ENCODE measurements at regions not wholly inside any gene's neighbourhood (a gene's known extent, or its start where the extent isn't known, plus 50 kb on each side); places are given as distances from the start of the nearest gene placed in this dataset.

DNA sequence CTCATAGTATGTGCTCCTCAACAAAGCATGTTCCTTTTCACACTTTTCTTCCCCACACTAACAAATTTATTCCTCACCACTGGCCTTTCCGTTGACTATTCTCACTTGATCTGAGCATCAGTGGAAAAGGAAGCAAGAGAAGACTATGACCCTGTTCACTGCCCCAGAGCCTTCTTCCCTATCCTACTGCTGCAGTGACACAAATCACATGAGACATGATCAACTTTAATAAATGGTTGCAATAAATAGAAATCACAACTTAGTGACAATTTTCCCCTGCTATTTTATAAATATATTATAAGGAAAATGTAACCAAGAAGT is 438.7 kb upstream of the SOX9 start:
- no peak for DNase-seq (ENCODE audit: low read depth in 4 of 4, low spot score in 2 of 4)

DNA sequence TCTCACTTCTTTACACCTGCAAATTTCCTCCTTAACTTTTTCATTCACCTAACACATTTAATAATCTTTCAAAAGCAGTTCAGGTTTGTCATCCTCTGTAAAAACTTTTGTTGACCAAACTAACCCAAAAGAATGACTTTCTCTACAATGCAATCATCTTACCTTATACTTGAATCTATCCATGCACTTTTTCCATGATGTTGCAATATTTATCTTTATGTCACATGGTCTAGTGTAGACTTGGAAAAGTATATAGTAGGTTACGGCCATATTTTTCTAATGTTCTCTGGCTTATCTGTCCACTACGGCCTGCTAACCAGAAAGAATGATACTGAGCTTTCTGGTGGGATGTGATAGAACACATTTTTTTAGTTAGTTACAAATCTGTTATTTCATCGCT is 431.0 kb upstream of the SOX9 start:
- DNase-seq (ENCODE audit: low read depth in 4 of 4, low spot score in 2 of 4), result no peak

DNA sequence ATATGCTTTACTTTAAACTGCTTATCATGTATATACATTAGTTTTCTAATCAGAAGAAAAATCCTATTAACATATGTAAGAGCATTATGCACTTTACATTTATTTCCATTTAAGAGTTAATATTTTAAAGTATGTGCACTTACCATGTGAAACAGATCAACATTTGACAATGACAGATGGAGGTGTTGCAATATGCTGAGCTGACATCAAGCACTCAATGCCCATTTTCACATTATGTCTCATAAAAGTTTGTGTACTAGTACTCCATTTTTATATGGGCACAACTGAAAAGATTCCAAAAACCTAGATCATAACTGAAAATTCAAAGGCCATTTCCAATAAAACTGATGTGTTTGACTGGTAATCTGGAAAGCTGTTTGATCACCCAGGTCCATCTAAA is 420.9 kb upstream of the SOX9 start:
- DNase-seq (ENCODE audit: low read depth in 4 of 4, low spot score in 2 of 4), result no peak

GRCh38 chr17:71703701-71704100 is 417.1 kb upstream of the SOX9 start:
- no peak for DNase-seq (ENCODE audit: low read depth in 4 of 4, low spot score in 2 of 4)

DNA sequence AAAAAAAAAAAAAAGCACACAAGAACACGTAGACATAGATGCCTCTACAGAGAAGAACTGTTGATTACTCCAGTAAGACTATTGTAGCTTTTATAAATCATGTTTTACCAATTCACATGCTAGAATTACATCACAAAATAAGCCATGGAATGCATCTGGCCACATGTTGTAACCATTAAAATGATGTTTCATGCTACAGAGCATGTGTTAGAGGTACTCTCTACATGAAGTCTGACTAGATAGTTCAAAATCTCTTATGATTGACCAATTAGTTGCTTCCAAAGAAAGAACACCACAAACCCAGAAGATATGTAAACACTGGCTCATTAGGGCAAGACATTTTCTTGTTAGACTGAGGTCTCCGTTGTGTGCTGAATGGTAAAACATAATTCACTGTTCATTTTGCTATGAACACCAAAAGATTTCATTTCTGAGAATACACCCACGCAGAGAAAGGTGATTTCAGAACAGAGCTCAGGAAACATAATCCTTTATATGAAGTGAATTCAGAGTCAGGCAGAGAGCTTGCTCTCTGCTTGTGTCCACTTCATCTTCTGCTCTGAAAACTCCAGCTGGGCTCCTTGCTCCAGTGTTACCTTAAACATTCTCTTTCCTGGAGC is 411.4 kb upstream of the SOX9 start:
- no peak for DNase-seq (ENCODE audit: low read depth in 4 of 4, low spot score in 2 of 4)

DNA sequence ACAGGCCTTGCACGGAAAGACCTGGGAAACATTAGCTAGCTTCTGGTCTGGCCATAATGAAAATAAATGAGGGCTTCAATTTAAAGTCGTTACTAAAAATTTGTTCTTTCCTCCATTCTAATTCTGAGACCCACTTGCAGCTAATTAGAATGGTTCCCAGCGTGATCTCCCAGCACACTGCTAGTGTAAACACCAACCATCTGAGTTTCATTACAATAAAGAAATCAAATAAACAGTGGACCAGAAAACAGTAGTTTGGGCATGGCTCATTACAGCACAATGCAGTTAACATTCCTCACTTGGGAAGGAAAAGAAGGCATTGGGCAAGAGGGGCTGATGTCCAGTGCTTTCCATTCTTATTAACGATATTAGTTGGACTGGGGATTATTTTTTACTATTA is 410.9 kb upstream of the SOX9 start:
- DNase-seq (ENCODE audit: low read depth in 4 of 4, low spot score in 2 of 4), result no peak

DNA sequence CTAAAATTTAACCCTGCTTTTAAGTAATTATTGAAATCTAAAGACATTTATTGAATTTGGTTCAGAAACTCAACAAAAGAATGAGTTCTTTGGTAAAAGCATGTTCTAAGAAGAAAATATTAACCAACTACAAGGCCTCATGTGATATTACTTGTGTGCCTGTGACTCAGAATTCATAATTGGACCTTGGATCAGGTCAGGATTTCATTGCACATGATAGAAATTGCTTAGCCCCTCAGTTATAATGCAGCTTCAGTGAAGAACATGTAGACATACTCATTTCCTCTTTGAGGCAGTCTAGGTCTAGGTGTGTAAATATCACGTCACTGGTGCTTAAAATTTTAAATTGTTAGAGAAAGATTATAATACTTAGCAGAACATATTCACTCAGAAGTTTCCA is 410.0 kb upstream of the SOX9 start:
- no peak for DNase-seq (ENCODE audit: low read depth in 4 of 4, low spot score in 2 of 4)

- DNase-seq (ENCODE audit: low read depth in 4 of 4, low spot score in 2 of 4), result no peak
Observed at GRCh38 chr17:71713846-71714245, 407.0 kb upstream of the SOX9 start.

GRCh38 chr17:71724339-71724738 is 396.5 kb upstream of the SOX9 start:
- DNase-seq (ENCODE audit: low read depth in 4 of 4, low spot score in 2 of 4), result no peak

DNA sequence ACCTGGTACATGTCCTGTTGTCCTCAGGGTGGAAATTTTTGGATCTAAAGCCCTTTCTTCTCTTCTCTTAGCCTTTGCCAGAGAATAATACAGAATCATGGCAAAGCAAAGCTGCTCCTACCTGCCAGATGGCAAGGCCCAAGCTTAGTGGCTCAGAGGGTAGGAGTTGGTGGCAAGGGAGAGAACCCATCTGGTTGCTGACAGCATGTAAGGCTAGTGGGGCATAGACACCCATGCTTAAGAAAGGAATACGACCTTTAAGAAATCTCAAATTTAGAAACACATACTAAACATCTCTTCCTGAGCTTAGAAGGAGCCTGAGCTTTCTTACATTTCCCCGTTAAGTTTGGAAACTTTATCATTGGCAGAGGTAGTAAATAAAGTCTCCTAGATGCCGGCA is 395.0 kb upstream of the SOX9 start:
- no peak for DNase-seq (ENCODE audit: low read depth in 4 of 4, low spot score in 2 of 4)

DNA sequence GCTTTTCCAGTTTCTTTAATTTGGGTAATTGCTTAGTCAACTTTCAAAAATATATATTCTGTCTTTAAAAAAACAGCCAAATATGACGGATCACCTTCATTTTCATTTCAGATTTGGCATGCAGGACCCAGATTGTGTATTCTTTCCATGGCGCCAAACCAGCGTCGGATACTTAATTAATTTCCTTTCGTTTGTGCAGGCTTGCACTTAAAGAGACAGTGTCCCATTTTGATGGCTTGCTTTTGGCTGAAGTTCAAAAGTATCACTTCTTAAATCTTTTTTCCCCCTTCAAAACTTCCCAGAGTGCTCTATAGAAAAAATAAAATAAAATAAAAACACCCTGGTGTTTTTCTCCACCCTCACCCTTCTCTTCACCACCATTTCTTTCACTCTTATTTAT is 394.5 kb upstream of the SOX9 start:
- DNase-seq (ENCODE audit: low read depth in 4 of 4, low spot score in 2 of 4), result no peak

GRCh38 chr17:71727292-71727691 is 393.5 kb upstream of the SOX9 start:
- no peak for DNase-seq (ENCODE audit: low read depth in 4 of 4, low spot score in 2 of 4)

- DNase-seq (ENCODE audit: low read depth in 4 of 4, low spot score in 2 of 4), result no peak
Observed at GRCh38 chr17:71727723-71728122, 393.1 kb upstream of the SOX9 start.

GRCh38 chr17:71730871-71731270 is 389.9 kb upstream of the SOX9 start:
- DNase-seq (ENCODE audit: low read depth in 4 of 4, low spot score in 2 of 4), result no peak

GRCh38 chr17:71735893-71736292 is 384.9 kb upstream of the SOX9 start:
- no peak for DNase-seq (ENCODE audit: low read depth in 4 of 4, low spot score in 2 of 4)

DNA sequence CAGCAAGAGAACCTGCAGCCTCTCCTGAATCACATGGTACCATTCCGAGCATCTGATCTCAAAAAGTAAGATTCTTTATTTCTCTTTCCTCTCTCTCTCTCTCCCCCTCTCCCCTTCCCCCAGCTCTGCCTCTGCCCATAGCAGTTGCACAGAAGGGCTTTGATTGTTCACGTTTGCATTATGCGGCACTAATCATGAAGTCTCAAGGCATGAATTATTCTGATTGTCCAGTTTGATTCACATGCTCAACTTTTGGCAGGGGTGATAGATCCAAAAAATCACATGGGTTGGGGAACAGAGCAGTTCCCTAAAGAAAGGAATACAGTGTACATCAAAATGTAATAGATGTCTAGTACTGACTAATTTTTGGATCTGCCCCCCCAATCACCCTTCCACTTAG is 380.0 kb upstream of the SOX9 start:
- DNase-seq (ENCODE audit: low read depth in 4 of 4, low spot score in 2 of 4), result no peak

GRCh38 chr17:71741836-71742235 is 379.0 kb upstream of the SOX9 start:
- DNase-seq (ENCODE audit: low read depth in 4 of 4, low spot score in 2 of 4), result no peak

DNA sequence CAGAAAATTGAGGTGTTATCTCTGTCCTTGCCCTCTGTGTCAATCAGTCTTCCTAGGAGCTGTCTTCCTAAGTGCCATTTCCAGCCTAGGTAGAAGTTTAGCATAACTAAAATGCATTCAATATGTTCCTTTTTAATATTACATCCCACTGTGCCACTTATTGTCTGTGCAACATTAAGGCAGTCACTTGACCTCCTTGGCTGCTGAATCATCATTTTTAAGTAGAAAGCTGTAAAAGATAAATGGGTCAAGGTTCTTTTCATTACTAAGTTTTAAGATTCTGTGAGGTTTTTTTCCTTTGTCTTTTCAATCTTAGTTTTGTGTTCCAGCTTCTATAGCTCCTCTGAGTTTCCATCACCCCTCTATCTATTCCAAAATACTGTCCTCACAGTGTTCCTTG is 371.9 kb upstream of the SOX9 start:
- no peak for DNase-seq (ENCODE audit: low read depth in 4 of 4, low spot score in 2 of 4)

GRCh38 chr17:71753070-71753469 is 367.8 kb upstream of the SOX9 start:
- no peak for DNase-seq (ENCODE audit: low read depth in 4 of 4, low spot score in 2 of 4)

DNA sequence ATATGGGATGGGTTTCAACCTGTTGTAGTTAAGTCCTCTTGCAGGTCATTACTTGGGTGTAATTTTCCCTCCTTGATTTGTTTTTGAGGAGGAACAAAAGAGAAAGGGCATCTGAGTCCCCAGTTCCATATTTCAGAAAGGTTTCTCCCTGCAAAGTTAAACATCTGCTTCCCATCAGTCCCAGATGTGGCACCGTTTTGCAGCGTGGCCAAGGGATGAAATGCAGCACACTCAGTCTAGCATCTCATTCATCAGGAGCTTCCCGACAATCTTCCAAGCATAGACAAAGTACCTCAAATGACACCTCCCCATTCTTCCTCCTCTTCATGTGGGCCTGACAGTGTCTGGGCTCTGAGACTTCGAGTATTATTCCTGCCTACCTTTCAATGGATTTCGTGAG is 363.7 kb upstream of the SOX9 start:
- no peak for DNase-seq (ENCODE audit: low read depth in 4 of 4, low spot score in 2 of 4)

GRCh38 chr17:71757956-71758355 is 362.9 kb upstream of the SOX9 start:
- no peak for DNase-seq (ENCODE audit: low read depth in 4 of 4, low spot score in 2 of 4)

GRCh38 chr17:71759422-71760060 is 361.3 kb upstream of the SOX9 start:
- no peak for DNase-seq (ENCODE audit: low read depth in 4 of 4, low spot score in 2 of 4)

- no peak for DNase-seq (ENCODE audit: low read depth in 4 of 4, low spot score in 2 of 4)
Observed at GRCh38 chr17:71760062-71760720, 360.6 kb upstream of the SOX9 start.
